ENCODE measurements at regions not wholly inside any gene's neighbourhood (a gene's known extent, or its start where the extent isn't known, plus 50 kb on each side); places are given as distances from the start of the nearest gene placed in this dataset.

DNA sequence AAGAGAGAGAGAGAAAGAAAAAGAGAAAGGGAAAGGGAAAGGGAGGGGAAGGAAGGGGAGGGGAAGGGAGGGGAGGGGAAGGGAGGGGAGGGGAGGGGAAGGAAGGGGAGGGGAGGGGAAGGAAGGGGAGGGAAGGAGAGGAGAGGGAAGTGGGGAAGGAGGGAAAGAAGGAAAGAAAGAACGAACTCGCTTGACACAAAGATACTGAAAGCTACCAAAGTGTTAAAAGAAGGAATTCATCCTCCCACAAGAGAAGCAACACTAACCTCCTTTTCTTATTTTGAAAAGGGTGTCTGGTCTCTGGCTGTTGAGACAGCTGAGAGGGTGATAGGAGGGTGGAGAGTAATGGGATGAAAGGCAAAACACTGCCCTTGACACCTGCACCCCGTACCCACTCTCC lies 172.6 kb downstream of the SHANK2 start:
- no peak for DNase-seq (ENCODE audit: low read depth)
- TF ChIP-seq, protein P1, sequence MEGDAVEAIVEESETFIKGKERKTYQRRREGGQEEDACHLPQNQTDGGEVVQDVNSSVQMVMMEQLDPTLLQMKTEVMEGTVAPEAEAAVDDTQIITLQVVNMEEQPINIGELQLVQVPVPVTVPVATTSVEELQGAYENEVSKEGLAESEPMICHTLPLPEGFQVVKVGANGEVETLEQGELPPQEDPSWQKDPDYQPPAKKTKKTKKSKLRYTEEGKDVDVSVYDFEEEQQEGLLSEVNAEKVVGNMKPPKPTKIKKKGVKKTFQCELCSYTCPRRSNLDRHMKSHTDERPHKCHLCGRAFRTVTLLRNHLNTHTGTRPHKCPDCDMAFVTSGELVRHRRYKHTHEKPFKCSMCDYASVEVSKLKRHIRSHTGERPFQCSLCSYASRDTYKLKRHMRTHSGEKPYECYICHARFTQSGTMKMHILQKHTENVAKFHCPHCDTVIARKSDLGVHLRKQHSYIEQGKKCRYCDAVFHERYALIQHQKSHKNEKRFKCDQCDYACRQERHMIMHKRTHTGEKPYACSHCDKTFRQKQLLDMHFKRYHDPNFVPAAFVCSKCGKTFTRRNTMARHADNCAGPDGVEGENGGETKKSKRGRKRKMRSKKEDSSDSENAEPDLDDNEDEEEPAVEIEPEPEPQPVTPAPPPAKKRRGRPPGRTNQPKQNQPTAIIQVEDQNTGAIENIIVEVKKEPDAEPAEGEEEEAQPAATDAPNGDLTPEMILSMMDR (conservative IDR thresholded peaks at IDR 0.05; ENCODE audit: low read length), result no peak
- H3K4me3 ChIP-seq (ENCODE audit: low read length), result no peak overlapping the region

DNA sequence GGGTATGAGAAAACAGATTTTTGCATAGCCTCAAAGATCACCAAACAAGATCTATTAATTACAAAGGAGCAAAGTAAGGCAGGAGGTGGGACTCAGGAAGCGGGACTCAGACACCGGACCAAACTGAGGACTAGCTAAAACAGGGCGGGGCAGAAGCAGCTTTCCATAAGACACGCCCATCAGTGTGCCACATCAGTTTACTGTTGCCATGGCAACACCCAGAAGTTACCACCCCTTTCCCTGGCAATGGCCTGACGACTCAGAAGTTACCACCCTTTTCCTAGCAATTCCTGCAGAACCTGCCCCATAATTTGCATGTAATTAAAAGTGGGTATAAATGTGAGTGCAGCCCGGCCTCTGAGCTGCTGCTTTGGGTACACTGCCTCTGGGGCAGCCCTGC lies 173.9 kb downstream of the SHANK2 start:
- TF ChIP-seq, protein P1 (conservative IDR thresholded peaks at IDR 0.05; ENCODE audit: low read length), result no peak
- no peak for DNase-seq (ENCODE audit: low read depth)
- H3K4me3 ChIP-seq (ENCODE audit: low read length), result no peak overlapping the region

DNA sequence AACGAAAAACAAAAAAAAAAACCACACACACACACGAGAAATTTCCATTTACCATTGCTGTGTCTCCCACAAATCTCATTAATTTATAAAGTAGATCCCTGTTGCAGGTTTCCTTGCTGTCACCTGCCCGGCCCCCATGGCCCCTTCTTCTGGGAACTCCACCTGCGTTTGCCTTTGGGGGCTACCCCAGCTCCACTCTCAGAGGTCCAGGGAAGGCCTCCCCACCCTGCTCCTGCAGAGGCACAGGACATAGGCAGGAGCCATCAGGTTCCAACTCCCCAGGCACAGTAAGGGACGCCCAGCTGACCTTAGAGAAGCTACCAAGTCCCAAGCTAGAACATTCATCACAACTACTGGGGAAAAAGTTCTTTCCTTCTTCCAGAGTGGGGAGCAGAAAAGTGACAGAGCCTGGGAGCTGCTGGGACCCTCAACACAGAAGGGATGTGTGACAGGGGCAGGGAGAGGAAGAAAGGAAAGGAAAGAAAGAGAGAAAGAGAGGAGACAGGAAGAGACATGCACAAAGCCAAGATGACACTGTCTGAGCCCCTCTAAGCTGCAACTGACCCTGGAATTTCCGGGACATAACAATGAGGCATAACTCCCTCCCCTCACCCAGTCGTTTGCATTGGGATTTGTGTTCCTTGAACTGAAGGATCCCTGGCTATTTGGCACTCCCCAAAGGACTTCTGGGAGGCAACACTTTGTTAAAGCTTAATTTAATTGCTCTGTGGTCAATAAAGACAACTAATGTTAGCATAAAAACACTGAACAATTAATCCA lies 175.7 kb downstream of the SHANK2 start:
- TF ChIP-seq, protein P1 (conservative IDR thresholded peaks at IDR 0.05; ENCODE audit: low read length), result no peak
- no peak for DNase-seq (ENCODE audit: low read depth)

DNA sequence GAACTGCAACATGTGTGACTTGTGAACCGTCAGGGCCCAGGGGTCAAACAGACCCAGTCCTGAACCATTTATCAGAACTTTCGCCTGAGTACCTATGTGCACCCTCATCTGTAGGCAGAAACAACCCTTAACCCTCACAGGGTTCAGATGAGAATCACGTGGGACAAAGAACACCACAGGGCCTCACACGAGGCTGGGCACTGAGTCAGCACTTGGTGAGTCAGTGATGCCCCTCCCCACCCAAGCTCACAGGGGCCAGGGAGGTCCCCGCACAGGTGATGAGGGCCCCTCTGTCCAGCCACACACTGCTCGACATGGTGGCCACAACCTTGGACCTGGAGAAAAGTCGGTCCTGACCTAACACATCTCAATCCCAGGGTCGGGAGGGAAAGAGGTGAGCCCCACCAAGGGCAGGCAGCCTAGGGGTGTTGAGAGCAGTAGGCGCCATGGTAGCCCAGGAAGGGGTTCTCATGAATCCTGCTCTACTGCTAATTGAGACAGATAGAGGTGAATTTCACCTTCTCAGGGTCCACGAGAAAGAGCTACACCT lies 176.4 kb downstream of the SHANK2 start:
- TF ChIP-seq, protein P1 (conservative IDR thresholded peaks at IDR 0.05; ENCODE audit: low read length), result no peak
- DNase-seq (ENCODE audit: low read depth), result no peak
- H3K4me3 ChIP-seq (ENCODE audit: low read length), result no peak overlapping the region

More for the DNA sequence above, 175.7 kb downstream of the SHANK2 start:
- no peak overlapping the region for H3K4me3 ChIP-seq (ENCODE audit: low read length)

DNA sequence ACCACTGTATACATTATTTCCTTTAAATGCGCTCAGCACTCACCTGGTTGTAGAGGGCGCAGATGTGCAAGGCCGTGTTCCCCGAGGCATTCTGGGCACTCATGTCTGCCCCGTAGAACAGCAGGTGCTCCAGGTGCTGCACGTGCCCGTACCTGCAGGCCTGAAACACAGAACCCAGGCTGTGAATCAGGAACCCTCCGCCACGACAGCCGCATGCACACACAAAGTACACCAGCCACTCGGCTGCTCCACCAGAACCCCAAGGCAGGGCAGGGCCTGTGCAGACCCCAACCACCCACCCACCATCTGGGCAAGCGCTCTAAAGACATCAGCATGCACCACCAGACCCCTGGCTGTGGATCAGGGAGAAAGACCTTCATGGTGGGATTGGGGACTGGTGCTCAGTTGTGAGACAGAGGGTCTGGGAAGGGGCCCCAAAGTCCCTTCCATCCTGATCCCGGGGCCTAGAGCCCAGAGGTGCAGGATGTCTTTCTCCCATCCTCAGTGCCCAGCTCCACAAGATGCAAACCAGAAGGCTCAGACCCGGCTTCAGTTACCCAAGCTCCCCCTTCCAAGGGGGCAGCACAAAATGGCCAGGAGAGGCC lies 177.2 kb downstream of the SHANK2 start:
- H3K4me3 ChIP-seq (ENCODE audit: low read length), result no peak overlapping the region
- no peak for DNase-seq (ENCODE audit: low read depth)
- TF ChIP-seq, protein P1 (conservative IDR thresholded peaks at IDR 0.05; ENCODE audit: low read length), result no peak

GRCh38 chr11:71071736-71072509 lies 180.5 kb downstream of the SHANK2 start:
- no peak overlapping the region for H3K4me3 ChIP-seq (ENCODE audit: low read length)
- TF ChIP-seq, protein P1 (conservative IDR thresholded peaks at IDR 0.05; ENCODE audit: low read length), result no peak
- DNase-seq (ENCODE audit: low read depth), result no peak

Data from AG10803 (cell line).